DLD1 (cell line): ENCODE measurements at regions not wholly inside any gene's neighbourhood (a gene's known extent, or its start where the extent isn't known, plus 50 kb on each side); places are given as distances from the start of the nearest gene placed in this dataset.
"Not testable (repeated sequence)": the region's sequence is repeated elsewhere in the genome, so short reads cannot be mapped to it uniquely, and the experiment has no call there.

Experiments
- in situ Hi-C: cut with HindIII; loops from 2 replicates; pipeline ENCODE4 v1.10.0; 2017; ENCODE audit warnings: low sequenced_read_pairs

- in situ Hi-C loops, result no loop called here
Observed at GRCh38 chr5:167057665-167058064, 1233.8 kb upstream of the WWC1 start.

GRCh38 chr5:167061695-167062094 is 1229.8 kb upstream of the WWC1 start:
- in situ Hi-C loops, result no loop called here

GRCh38 chr5:167063116-167063515 is 1228.3 kb upstream of the WWC1 start:
- in situ Hi-C loops, result no loop called here

- in situ Hi-C loops, result no loop called here
Observed at GRCh38 chr5:167063788-167064187, 1227.7 kb upstream of the WWC1 start.

GRCh38 chr5:167064198-167064776 is 1227.2 kb upstream of the WWC1 start:
- in situ Hi-C loops, result no loop called here

GRCh38 chr5:167065794-167066193 is 1225.7 kb upstream of the WWC1 start:
- in situ Hi-C loops, result no loop called here

GRCh38 chr5:167071981-167072610 is 1219.3 kb upstream of the WWC1 start:
- in situ Hi-C loops, result no loop called here

GRCh38 chr5:167081561-167081960 is 1209.9 kb upstream of the WWC1 start:
- in situ Hi-C loops, result no loop called here

- in situ Hi-C loops, result no loop called here
Observed at GRCh38 chr5:167096816-167097215, 1194.6 kb upstream of the WWC1 start.

GRCh38 chr5:167104351-167104750 is 1187.1 kb upstream of the WWC1 start:
- in situ Hi-C loops, result no loop called here

- in situ Hi-C loops, result no loop called here
Observed at GRCh38 chr5:167105941-167106340, 1185.5 kb upstream of the WWC1 start.

- in situ Hi-C loops, result no loop called here
Observed at GRCh38 chr5:167107684-167108083, 1183.8 kb upstream of the WWC1 start.

GRCh38 chr5:167108266-167108665 is 1183.2 kb upstream of the WWC1 start:
- in situ Hi-C loops, result not testable (repeated sequence)

- in situ Hi-C loops, result no loop called here
Observed at GRCh38 chr5:167112556-167112955, 1178.9 kb upstream of the WWC1 start.

GRCh38 chr5:167122267-167122666 is 1169.2 kb upstream of the WWC1 start:
- in situ Hi-C loops, result no loop called here

- in situ Hi-C loops, result no loop called here
Observed at GRCh38 chr5:167123126-167123525, 1168.3 kb upstream of the WWC1 start.

- in situ Hi-C loops, result loop anchor here (5.0 kb wide), 1 partner anchor 74 kb away; no protein-coding TSS in a partner anchor
Observed at GRCh38 chr5:167128581-167128980, 1162.9 kb upstream of the WWC1 start.

GRCh38 chr5:167140548-167141291 is 1150.7 kb upstream of the WWC1 start:
- in situ Hi-C loops, result no loop called here

GRCh38 chr5:167143716-167144115 is 1147.7 kb upstream of the WWC1 start:
- in situ Hi-C loops, result no loop called here

- in situ Hi-C loops, result no loop called here
Observed at GRCh38 chr5:167145841-167146240, 1145.6 kb upstream of the WWC1 start.

GRCh38 chr5:167147879-167148278 is 1143.6 kb upstream of the WWC1 start:
- in situ Hi-C loops, result no loop called here

- in situ Hi-C loops, result no loop called here
Observed at GRCh38 chr5:167150661-167151060, 1140.8 kb upstream of the WWC1 start.
